K562 (cell line): ENCODE measurements at regions not wholly inside any gene's neighbourhood (a gene's known extent, or its start where the extent isn't known, plus 50 kb on each side); places are given as distances from the start of the nearest gene placed in this dataset.

Experiments
- ATAC-seq: fragments of 200-7000 bp; cut with Tn5 transposase; 3 replicates; pipeline ENCODE4 v1.9.1; 2020; ENCODE audit warnings: moderate library complexity
- BruUV-seq: library from RNA; stranded (reverse); fragments of 400-500 nt; replicated peaks from 2 replicates; lab custom pipeline; 2021; lab: Mats Ljungman, UMichigan
- CTCF ChIA-PET: fragments of 300-600 bp; formaldehyde crosslinking; extraction: SDS; loops from one replicate; lab custom pipeline; 2021; ENCODE audit warnings: low intra/inter-chr PET ratio; lab: Yijun Ruan, JAX
- POLR2A ChIA-PET: fragments of 300-600, 350-650 bp; sonication (Branson Sonifier 250); formaldehyde crosslinking; extraction: SDS; loops from one replicate; lab custom pipeline; 2021; ENCODE audit warnings: antibody characterized with exemption, inconsistent platforms; lab: Yijun Ruan, JAX
- DNase-seq, 4 experiments: peaks; one replicate each; pipeline versions ENCODE4 v3.0.0 to v3.0.0-alpha.2; 2011 to 2018; ENCODE audit warnings: low spot score in 3 of 4, mixed read lengths in 3 of 4; ENCODE audit errors: extremely low read depth in 1 of 4
- FAIRE-seq: peaks from 2 replicates; lab custom pipeline; 2011; peaks lifted over from hg19 to GRCh38; lab: Jason Lieb, UNC
- H2AFZ ChIP-seq: 2 replicates; pipeline ENCODE4 v1.6.0; 2011; ENCODE audit warnings: low read depth, low read length, control low read depth, inconsistent platforms
- H3K27ac ChIP-seq: fragments of 200-600 bp; 3 replicates; pipeline ENCODE4 v1.8.0; 2011; ENCODE audit warnings: low read depth, mild to moderate bottlenecking, control low read depth, inconsistent platforms, low read length, moderate library complexity, mixed read lengths; ENCODE audit errors: extremely low read depth
- H3K27me3 ChIP-seq, 2 experiments: fragments of 300-600 bp in 1 of 2; 2 replicates in 1 of 2; 3 replicates in 1 of 2; pipeline versions ENCODE4 v1.6.0 to v1.8.0; 2011; ENCODE audit warnings: inconsistent platforms in 2 of 2, low read length in 2 of 2, mild to moderate bottlenecking in 1 of 2, mixed read lengths in 1 of 2, moderate library complexity in 1 of 2; ENCODE audit not compliant: control insufficient read depth in 2 of 2, insufficient read depth in 2 of 2
- H3K36me3 ChIP-seq: fragments of 300-600 bp; 3 replicates; pipeline ENCODE4 v1.8.0; 2011; ENCODE audit warnings: mild to moderate bottlenecking, low read length, inconsistent platforms; ENCODE audit not compliant: control insufficient read depth, insufficient read depth
- H3K4me1 ChIP-seq, 2 experiments: fragments of 200-600 bp in 1 of 2; replicated peaks in 1 of 2; 2 replicates in 1 of 2; 3 replicates in 1 of 2; pipeline versions ENCODE4 v1.5.1 to v1.8.0; 2011; ENCODE audit warnings: inconsistent platforms in 2 of 2, low read length in 2 of 2, mild to moderate bottlenecking in 1 of 2, mixed read lengths in 1 of 2, moderate library complexity in 1 of 2; ENCODE audit not compliant: control insufficient read depth in 2 of 2, insufficient read depth in 2 of 2
- H3K4me2 ChIP-seq: 2 replicates; pipeline ENCODE4 v1.6.1; 2011; ENCODE audit warnings: low read length, control low read depth, inconsistent platforms, mixed read lengths; ENCODE audit not compliant: insufficient read depth
- H3K4me3 ChIP-seq: fragments of 200-600 bp; sonication (generic), shearing (Covaris generic); 2 replicates; pipeline ENCODE4 v1.5.1; 2016; ENCODE audit warnings: control low read depth, inconsistent platforms
- H3K79me2 ChIP-seq: fragments of 200-600 bp; 3 replicates; pipeline ENCODE4 v1.8.0; 2011; ENCODE audit warnings: low read length, inconsistent platforms; ENCODE audit not compliant: control insufficient read depth, insufficient read depth
- H3K9ac ChIP-seq, 2 experiments: 2 replicates each; pipeline versions ENCODE4 v1.6.0 to v1.6.1; 2011; ENCODE audit warnings: low read depth in 2 of 2, low read length in 2 of 2, control low read depth in 1 of 2, inconsistent platforms in 1 of 2, mild to moderate bottlenecking in 1 of 2, mixed read lengths in 1 of 2; ENCODE audit not compliant: insufficient read depth in 1 of 2
- H3K9me1 ChIP-seq: one replicate; pipeline ENCODE4 v1.6.0; 2011; ENCODE audit warnings: inconsistent platforms, mild to moderate bottlenecking, low read length, moderate library complexity; ENCODE audit not compliant: control insufficient read depth, insufficient read depth
- H3K9me3 ChIP-seq: replicated peaks from 2 replicates; pipeline ENCODE4 v1.5.1; 2011; ENCODE audit warnings: low read depth, low read length, inconsistent platforms; ENCODE audit not compliant: control insufficient read depth, insufficient read depth
- H4K20me1 ChIP-seq: replicated peaks from 2 replicates; pipeline ENCODE4 v1.6.1; 2011; ENCODE audit warnings: low read length, inconsistent platforms, mixed read lengths; ENCODE audit not compliant: control insufficient read depth, insufficient read depth
- BCOR ChIP-seq: fragments of 450-650 bp; IDR thresholded peaks from 2 replicates; pipeline ENCODE4 v1.6.1; 2016
- C11orf30 ChIP-seq: fragments of 450-650 bp; IDR thresholded peaks from 2 replicates; pipeline ENCODE4 v1.6.1; 2016; ENCODE audit warnings: low read depth, mild to moderate bottlenecking
- DMBX1 ChIP-seq: fragments of 250-450 bp; sonication (Bioruptor Pico); IDR thresholded peaks from 2 replicates; pipeline ENCODE4 v1.8.0; 2022; ENCODE audit warnings: inconsistent platforms, mild to moderate bottlenecking, moderate library complexity, borderline replicate concordance
- EGR1 ChIP-seq: fragments of 450-650 bp; conservative IDR thresholded peaks from 2 replicates; pipeline ENCODE4 v1.6.1; 2017; ENCODE audit warnings: mild to moderate bottlenecking
- ESRRA ChIP-seq: fragments of 450-650 bp; IDR thresholded peaks from 2 replicates; pipeline ENCODE4 v1.6.1; 2014; ENCODE audit warnings: low read depth, mild to moderate bottlenecking, moderate library complexity, borderline replicate concordance
- HNRNPK ChIP-seq: fragments of 200-400 bp; formaldehyde crosslinking; IDR thresholded peaks from one replicate; pipeline ENCODE4 v1.6.1; 2018; ENCODE audit warnings: mild to moderate bottlenecking, low read depth, low read length; ENCODE audit not compliant: poor library complexity, severe bottlenecking
- JUN ChIP-seq, 2 experiments: sonication (generic) in 1 of 2; formaldehyde crosslinking in 1 of 2; IDR thresholded peaks; 2 replicates each; pipeline versions ENCODE4 v1.6.1 to v1.8.0; 2012 to 2022; ENCODE audit warnings: borderline replicate concordance in 2 of 2, mild to moderate bottlenecking in 2 of 2, improper control_type of control experiment in 1 of 2, low read depth in 1 of 2, low read length in 1 of 2, missing genetic modification reagents in 1 of 2
- KLF16 ChIP-seq: IDR thresholded peaks from 2 replicates; pipeline ENCODE4 v1.6.1; 2016; ENCODE audit warnings: antibody characterized with exemption
- MYC ChIP-seq, 2 experiments: fragments of 250-450 bp in 1 of 2; sonication (Bioruptor Pico) in 1 of 2; IDR thresholded peaks; 2 replicates each; pipeline versions ENCODE4 v1.5.1 to v1.6.1; 2012 to 2021; ENCODE audit warnings: low read depth in 2 of 2, borderline replicate concordance in 1 of 2, improper control_type of control experiment in 1 of 2, low read length in 1 of 2, mild to moderate bottlenecking in 1 of 2, moderate library complexity in 1 of 2
- RFX7 ChIP-seq: fragments of 250-450 bp; sonication (Bioruptor Pico); IDR thresholded peaks from 2 replicates; pipeline ENCODE4 v1.5.1; 2021; ENCODE audit warnings: mild to moderate bottlenecking
- RNF2 ChIP-seq: sonication (generic); IDR thresholded peaks from 2 replicates; pipeline ENCODE4 v1.6.1; 2016
- ZNF354B ChIP-seq: fragments of 250-450 bp; sonication (Bioruptor Pico); IDR thresholded peaks from 2 replicates; pipeline ENCODE4 v1.4.0; 2020
- ZNF764 ChIP-seq: fragments of 250-450 bp; sonication (Bioruptor Pico); IDR thresholded peaks from 2 replicates; pipeline ENCODE4 v1.4.0; 2020; ENCODE audit warnings: low read depth, mild to moderate bottlenecking, moderate library complexity
- WGBS: fragments of 100-300 bp; shearing (Covaris generic); methylation state at CpG from one replicate; pipeline ENCODE4 v1.1.6; 2016; ENCODE audit warnings: low coverage, mixed read lengths; ENCODE audit not compliant: insufficient coverage; ENCODE audit errors: missing lambda C conversion rate; 5-methylcytosine and 5-hydroxymethylcytosine counted together
- in situ Hi-C: fragments of 300-500 bp; cut with MboI; formaldehyde crosslinking; loops from 4 replicates; pipeline ENCODE4 v1.15.0; 2018; ENCODE audit warnings: inconsistent platforms, mixed read lengths
- intact Hi-C: fragments of 100-400 bp; cut with micrococcal nuclease; formaldehyde crosslinking; loops from 2 replicates; pipeline ENCODE4 v1.14.2; 2022
- TF ChIP-seq, protein P1 (sequence below): IDR thresholded peaks from 3 replicates; pipeline ENCODE4 v1.6.1; 2011; ENCODE audit warnings: borderline replicate concordance, mild to moderate bottlenecking; ENCODE audit not compliant: insufficient read length, insufficient read depth
- TF ChIP-seq, protein P2 (sequence below): conservative IDR thresholded peaks from 2 replicates; pipeline ENCODE4 v1.6.1; 2011; ENCODE audit warnings: low read depth, mild to moderate bottlenecking, low read length; ENCODE audit not compliant: control insufficient read depth

DNA sequence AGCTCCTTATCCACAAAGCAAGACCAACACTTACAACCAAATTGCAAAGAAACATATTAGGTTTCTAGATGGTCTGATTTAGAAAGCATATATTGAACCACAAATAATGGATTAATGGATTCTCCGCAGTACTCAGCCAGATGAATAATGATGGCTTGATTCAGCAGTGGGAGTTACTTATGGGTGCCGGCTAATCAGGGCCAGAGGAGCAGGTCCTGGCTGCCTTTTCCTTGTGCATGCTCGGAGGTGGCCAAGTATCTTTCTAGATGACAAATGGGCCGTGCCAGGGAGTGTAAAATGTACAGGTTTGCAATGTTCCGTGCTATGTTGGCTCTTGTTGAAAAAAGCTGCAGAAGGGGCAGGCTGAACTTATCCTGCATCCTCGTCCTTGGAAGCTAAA lies 70.2 kb downstream of the VCX3A start:
- POLR2A ChIA-PET, result no interaction called here
- no peak overlapping the region for H2AFZ ChIP-seq
- no peak for FAIRE-seq
- H3K36me3 ChIP-seq, result no peaks in the 10 kb centered on the region
- BruUV-seq, result no TSS peak
- WGBS, result 0% methylated on average over 6 of the region's 6 CpGs
- intact Hi-C loops (no loop called here), in situ Hi-C loops (no loop called here)
- H3K4me1 ChIP-seq, result no peaks in the 10 kb centered on the region
- H3K9me1 ChIP-seq, result no peaks in the 10 kb centered on the region
- TF ChIP-seq ZNF764 (CRISPR knock-in tag), result no peak
- no peak for TF ChIP-seq RNF2
- TF ChIP-seq DMBX1 (CRISPR knock-in tag), result no peak
- no peak overlapping the region for H3K27ac ChIP-seq
- H3K4me2 ChIP-seq, result no peak overlapping the region
- no peak for ATAC-seq
- no peaks in the 10 kb centered on the region for H3K9me3 ChIP-seq
- H3K9ac ChIP-seq, result no peak overlapping the region
- H4K20me1 ChIP-seq, result no peaks in the 10 kb centered on the region
- H3K4me3 ChIP-seq, result no peak overlapping the region
- no peaks in the 10 kb centered on the region for H3K79me2 ChIP-seq
- CTCF ChIA-PET, result no interaction called here
- no peak for DNase-seq
- H3K27me3 ChIP-seq, result no peaks in the 10 kb centered on the region

DNA sequence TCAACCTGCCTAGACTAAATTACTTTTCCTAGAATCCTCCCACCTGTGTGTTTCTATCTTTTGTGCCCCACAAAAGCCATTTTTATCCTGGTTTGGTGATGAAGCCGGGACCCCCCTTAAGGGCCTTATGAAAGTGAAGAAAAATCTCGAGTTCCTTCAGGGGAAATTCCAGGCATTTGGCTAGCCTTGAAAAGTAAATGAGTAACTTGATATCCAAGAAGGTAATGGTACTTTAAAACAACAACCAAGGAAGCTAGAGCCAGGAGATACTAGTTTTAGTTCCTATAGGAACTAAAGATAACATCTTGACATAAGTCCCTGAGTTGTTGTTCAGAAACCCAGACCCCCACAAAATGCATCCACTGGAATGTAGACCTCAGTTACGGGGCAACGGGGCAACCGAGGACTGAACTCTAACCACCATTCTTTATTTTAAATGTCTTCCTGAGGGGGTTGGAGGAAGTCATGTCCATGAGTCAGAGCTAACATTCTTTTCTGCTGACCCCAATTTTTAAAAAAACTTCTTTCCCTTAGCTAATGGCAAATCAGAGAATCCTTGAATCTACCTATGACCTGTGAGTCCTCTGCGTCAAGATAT lies 73.9 kb downstream of the VCX3A start:
- ChIA-PET CTCF (no interaction called here), POLR2A (no interaction called here)
- Histone ChIP-seq H3K9me1 (no peaks in the 10 kb centered on the region), H3K36me3 (no peaks in the 10 kb centered on the region), H3K4me1 (no peaks in the 10 kb centered on the region), H3K27ac (no peak overlapping the region), H3K9ac (no peak overlapping the region), H3K4me3 (no peak overlapping the region), H3K4me2 (no peak overlapping the region), H4K20me1 (no peaks in the 10 kb centered on the region), H3K27me3 (no peaks in the 10 kb centered on the region), H3K9me3 (no peaks in the 10 kb centered on the region), H2AFZ (no peak overlapping the region), H3K79me2 (no peaks in the 10 kb centered on the region)
- no peak for FAIRE-seq
- WGBS, result 0% methylated on average over 6 of the region's 6 CpGs
- no peak for DNase-seq
- ATAC-seq, result no peak
- in situ Hi-C loops, result no loop called here
- no TSS peak for BruUV-seq
- intact Hi-C loops, result no loop called here
- TF ChIP-seq C11orf30, result no peak
- TF ChIP-seq BCOR, result no peak
- no peak for TF ChIP-seq MYC (IDR thresholded peaks at IDR 0.05; ENCODE audit: low read depth, low read length)
- TF ChIP-seq MYC (CRISPR knock-in tag; IDR thresholded peaks at IDR 0.05; ENCODE audit: borderline replicate concordance, low read depth), result no peak
- TF ChIP-seq, protein P1, sequence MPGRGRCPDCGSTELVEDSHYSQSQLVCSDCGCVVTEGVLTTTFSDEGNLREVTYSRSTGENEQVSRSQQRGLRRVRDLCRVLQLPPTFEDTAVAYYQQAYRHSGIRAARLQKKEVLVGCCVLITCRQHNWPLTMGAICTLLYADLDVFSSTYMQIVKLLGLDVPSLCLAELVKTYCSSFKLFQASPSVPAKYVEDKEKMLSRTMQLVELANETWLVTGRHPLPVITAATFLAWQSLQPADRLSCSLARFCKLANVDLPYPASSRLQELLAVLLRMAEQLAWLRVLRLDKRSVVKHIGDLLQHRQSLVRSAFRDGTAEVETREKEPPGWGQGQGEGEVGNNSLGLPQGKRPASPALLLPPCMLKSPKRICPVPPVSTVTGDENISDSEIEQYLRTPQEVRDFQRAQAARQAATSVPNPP, result no peak
- TF ChIP-seq HNRNPK, result no peak
- no peak for TF ChIP-seq EGR1
- no peak for TF ChIP-seq RFX7 (CRISPR knock-in tag)
- no peak for TF ChIP-seq KLF16
- TF ChIP-seq ZNF354B, result no peak
- no peak for TF ChIP-seq JUN (IDR thresholded peaks at IDR 0.05; ENCODE audit: borderline replicate concordance, low read depth, low read length)
- no peak for TF ChIP-seq JUN (CRISPR knock-in tag; IDR thresholded peaks at IDR 0.05; ENCODE audit: borderline replicate concordance)
- TF ChIP-seq ESRRA, result no peak
- TF ChIP-seq, protein P2, sequence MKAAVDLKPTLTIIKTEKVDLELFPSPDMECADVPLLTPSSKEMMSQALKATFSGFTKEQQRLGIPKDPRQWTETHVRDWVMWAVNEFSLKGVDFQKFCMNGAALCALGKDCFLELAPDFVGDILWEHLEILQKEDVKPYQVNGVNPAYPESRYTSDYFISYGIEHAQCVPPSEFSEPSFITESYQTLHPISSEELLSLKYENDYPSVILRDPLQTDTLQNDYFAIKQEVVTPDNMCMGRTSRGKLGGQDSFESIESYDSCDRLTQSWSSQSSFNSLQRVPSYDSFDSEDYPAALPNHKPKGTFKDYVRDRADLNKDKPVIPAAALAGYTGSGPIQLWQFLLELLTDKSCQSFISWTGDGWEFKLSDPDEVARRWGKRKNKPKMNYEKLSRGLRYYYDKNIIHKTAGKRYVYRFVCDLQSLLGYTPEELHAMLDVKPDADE, result no peak
